Upper lobe of left lung (tissue), 4 donors: ENCODE measurements at regions not wholly inside any gene's neighbourhood (a gene's known extent, or its start where the extent isn't known, plus 50 kb on each side); places are given as distances from the start of the nearest gene placed in this dataset.

ENCODE experiments used
- CTCF ChIP-seq, 6 experiments: fragments of 450-650 bp in 4 of 6; fragments of 200-600 bp in 2 of 6; sonication (generic) in 2 of 6; IDR thresholded peaks; one replicate each; pipeline ENCODE4 v1.5.1; 2016 to 2019; ENCODE audit warnings: antibody characterized with exemption in 6 of 6
- EP300 ChIP-seq, 4 donors: sonication (generic); formaldehyde crosslinking; IDR thresholded peaks; one replicate each; pipeline ENCODE4 v1.5.1; 2017; ENCODE audit warnings: antibody characterized with exemption in 4 of 4, control low read depth in 2 of 4
- POLR2A ChIP-seq, 4 donors: fragments of 450-650 bp; IDR thresholded peaks; one replicate each; pipeline ENCODE4 v1.5.1; 2016 to 2017; ENCODE audit warnings: antibody characterized with exemption in 4 of 4, mild to moderate bottlenecking in 2 of 4

- TF ChIP-seq CTCF (IDR thresholded peaks at IDR 0.05): no peak
- no peak for TF ChIP-seq EP300 (IDR thresholded peaks at IDR 0.05)
- TF ChIP-seq POLR2A (IDR thresholded peaks at IDR 0.05): no peak
Measured at GRCh38 chr22:44577391-44578109, 79.5 kb upstream of the RTL6 start.
